Liver (tissue), 3 donors: ENCODE measurements at regions not wholly inside any gene's neighbourhood (a gene's known extent, or its start where the extent isn't known, plus 50 kb on each side); places are given as distances from the start of the nearest gene placed in this dataset.

Source experiments
- CTCF ChIP-seq: fragments of 150-350 bp; IDR thresholded peaks from 2 replicates; pipeline ENCODE4 v1.5.1; 2017; ENCODE audit warnings: improper control_type of control experiment, low read depth, low read length; ENCODE audit not compliant: missing input control
- EGR1 ChIP-seq, 2 donors: IDR thresholded peaks; 2 replicates each; pipeline ENCODE4 v1.6.1; 2016 to 2018; ENCODE audit warnings: antibody characterized with exemption in 2 of 2, low read depth in 2 of 2
- GABPA ChIP-seq, 2 donors: IDR thresholded peaks in 1 of 2; conservative IDR thresholded peaks in 1 of 2; 2 replicates each; pipeline ENCODE4 v1.6.1; 2016; ENCODE audit warnings: antibody characterized with exemption in 2 of 2, mild to moderate bottlenecking in 1 of 2, moderate library complexity in 1 of 2
- HNF4G ChIP-seq: IDR thresholded peaks from 2 replicates; pipeline ENCODE4 v1.6.1; 2016; ENCODE audit warnings: antibody characterized with exemption
- JUND ChIP-seq, 2 donors: IDR thresholded peaks; 2 replicates each; pipeline ENCODE4 v1.6.1; 2016; ENCODE audit warnings: antibody characterized with exemption in 2 of 2
- MAX ChIP-seq: IDR thresholded peaks from 2 replicates; pipeline ENCODE4 v1.6.1; 2016; ENCODE audit warnings: antibody characterized with exemption
- NR2F2 ChIP-seq: IDR thresholded peaks from 2 replicates; pipeline ENCODE4 v1.6.1; 2016; ENCODE audit warnings: antibody characterized with exemption
- RAD21 ChIP-seq, 2 donors: IDR thresholded peaks; 2 replicates each; pipeline ENCODE4 v1.6.1; 2016; ENCODE audit warnings: antibody characterized with exemption in 2 of 2, mild to moderate bottlenecking in 2 of 2
- REST ChIP-seq: IDR thresholded peaks from 2 replicates; pipeline ENCODE4 v1.6.1; 2016; ENCODE audit warnings: antibody characterized with exemption, mild to moderate bottlenecking
- SP1 ChIP-seq: IDR thresholded peaks from 2 replicates; pipeline ENCODE4 v1.6.1; 2018; ENCODE audit warnings: antibody characterized with exemption, mild to moderate bottlenecking
- YY1 ChIP-seq: IDR thresholded peaks from 2 replicates; pipeline ENCODE4 v1.6.1; 2016; ENCODE audit warnings: antibody characterized with exemption, mild to moderate bottlenecking
- donor health status: healthy.
- donor health status: healthy.

- TF ChIP-seq CTCF (no peak), NR2F2 (no peak), RAD21 (IDR thresholded peaks at IDR 0.05) (no peak), MAX (no peak), JUND (IDR thresholded peaks at IDR 0.05) (no peak), GABPA (IDR thresholded peaks at IDR 0.05 in 1 of 2, conservative IDR thresholded peaks at IDR 0.05 in 1 of 2) (no peak), EGR1 (IDR thresholded peaks at IDR 0.05; ENCODE audit: low read depth in 2 of 2) (no peak), REST (no peak), SP1 (no peak), HNF4G (no peak), YY1 (no peak)
Measured at GRCh38 chr4:66887061-66887460, 658.2 kb downstream of the CENPC start.
